Testis (tissue), 2 donors: ENCODE measurements at regions not wholly inside any gene's neighbourhood (a gene's known extent, or its start where the extent isn't known, plus 50 kb on each side); places are given as distances from the start of the nearest gene placed in this dataset.

Experiments
- DNase-seq: peaks from one replicate; pipeline ENCODE4 v3.0.0-alpha.2; 2019
- H3K27ac ChIP-seq, 2 donors: fragments of 200-600 bp; sonication (generic); one replicate each; pipeline ENCODE4 v1.5.1; 2019
- H3K27me3 ChIP-seq: fragments of 200-600 bp; sonication (generic); one replicate; pipeline ENCODE4 v1.5.1; 2019
- H3K36me3 ChIP-seq: fragments of 200-600 bp; sonication (generic); one replicate; pipeline ENCODE4 v1.5.1; 2017; ENCODE audit warnings: low read depth; ENCODE audit errors: missing control alignments
- H3K4me1 ChIP-seq: fragments of 200-600 bp; sonication (generic); one replicate; pipeline ENCODE4 v1.5.1; 2019
- H3K4me3 ChIP-seq, 2 donors: fragments of 200-600 bp; sonication (generic); one replicate each; pipeline ENCODE4 v1.5.1; 2017 to 2019
- H3K9me3 ChIP-seq: fragments of 200-600 bp; sonication (generic); one replicate; pipeline ENCODE4 v1.5.1; 2017
- CTCF ChIP-seq, 3 experiments: fragments of 450-650 bp in 2 of 3; fragments of 200-600 bp in 1 of 3; sonication (generic) in 1 of 3; IDR thresholded peaks; one replicate each; pipeline ENCODE4 v1.5.1; 2016 to 2019; ENCODE audit warnings: antibody characterized with exemption in 3 of 3, mild to moderate bottlenecking in 2 of 3, moderate library complexity in 1 of 3
- POLR2A ChIP-seq: fragments of 450-650 bp; IDR thresholded peaks from one replicate; pipeline ENCODE4 v1.6.1; 2017; ENCODE audit warnings: antibody characterized with exemption, mild to moderate bottlenecking, moderate library complexity
- WGBS, 2 donors: methylation state at CpG; one replicate each; pipeline ENCODE4 v1.1.5; 2018; 5-methylcytosine and 5-hydroxymethylcytosine counted together
- intact Hi-C: fragments of 100-400 bp; cut with DNase I; formaldehyde crosslinking; loops from one replicate; pipeline ENCODE4 v1.15.1; 2023; ENCODE audit warnings: low total_unique reads

GRCh38 chr16:9401173-9401572 lies 309.7 kb downstream of the HAPSTR1 start:
- Histone ChIP-seq H3K4me3 (no peak overlapping the region), H3K4me1 (no peaks in the 10 kb centered on the region), H3K27me3 (no peaks in the 10 kb centered on the region), H3K36me3 (no peaks in the 10 kb centered on the region), H3K9me3 (no peaks in the 10 kb centered on the region), H3K27ac (no peak overlapping the region)
- DNase-seq: no peak
- intact Hi-C loops: no loop called here
- TF ChIP-seq CTCF (IDR thresholded peaks at IDR 0.05): no peak
- TF ChIP-seq POLR2A: no peak

- H3K4me1 ChIP-seq: no peaks in the 10 kb centered on the region
- WGBS, 2 donors: 53 to 73% methylated on average over 5 of the region's 5 CpGs
- H3K36me3 ChIP-seq: no peaks in the 10 kb centered on the region
Observed at GRCh38 chr16:9402293-9402860, 310.9 kb downstream of the HAPSTR1 start.

GRCh38 chr16:9404811-9405210 lies 313.4 kb downstream of the HAPSTR1 start:
- WGBS, 2 donors: 94 to 96% methylated on average over 6 of the region's 6 CpGs
- intact Hi-C loops: no loop called here
- no peak overlapping the region for H3K27ac ChIP-seq
- TF ChIP-seq POLR2A (no peak), CTCF (IDR thresholded peaks at IDR 0.05) (no peak)
- no peak for DNase-seq
- no peaks in the 10 kb centered on the region for H3K27me3 ChIP-seq
- H3K4me1 ChIP-seq: no peaks in the 10 kb centered on the region
- H3K36me3 ChIP-seq: no peaks in the 10 kb centered on the region
- no peaks in the 10 kb centered on the region for H3K9me3 ChIP-seq
- H3K4me3 ChIP-seq: no peak overlapping the region

More at GRCh38 chr16:9402293-9402860, 310.9 kb downstream of the HAPSTR1 start:
- DNase-seq: no peak
- H3K27ac ChIP-seq: no peak overlapping the region
- H3K4me3 ChIP-seq: no peak overlapping the region
- TF ChIP-seq CTCF (IDR thresholded peaks at IDR 0.05): no peak
- TF ChIP-seq POLR2A: no peak
- intact Hi-C loops: no loop called here
- no peaks in the 10 kb centered on the region for H3K9me3 ChIP-seq
- no peaks in the 10 kb centered on the region for H3K27me3 ChIP-seq

GRCh38 chr16:9406038-9406712 lies 314.7 kb downstream of the HAPSTR1 start:
- no peaks in the 10 kb centered on the region for H3K36me3 ChIP-seq
- H3K9me3 ChIP-seq: no peaks in the 10 kb centered on the region
- no peak for DNase-seq
- no peak overlapping the region for H3K4me3 ChIP-seq
- H3K27me3 ChIP-seq: no peaks in the 10 kb centered on the region
- H3K27ac ChIP-seq: no peak overlapping the region
- H3K4me1 ChIP-seq: no peaks in the 10 kb centered on the region
- intact Hi-C loops: no loop called here
- 75 to 81% methylated on average over 4 of the region's 4 CpGs for WGBS, 2 donors
- TF ChIP-seq POLR2A (no peak), CTCF (IDR thresholded peaks at IDR 0.05) (no peak)
